KOPT-K1 (cell line): ENCODE measurements at regions not wholly inside any gene's neighbourhood (a gene's known extent, or its start where the extent isn't known, plus 50 kb on each side); places are given as distances from the start of the nearest gene placed in this dataset.
"Not testable (repeated sequence)": the region's sequence is repeated elsewhere in the genome, so short reads cannot be mapped to it uniquely, and the experiment has no call there.

ENCODE experiments used
- H3K27ac ChIP-seq: fragments of 200-600 bp; sonication (generic); 2 replicates; pipeline ENCODE4 v1.5.1; 2016; ENCODE audit warnings: antibody characterized with exemption, mild to moderate bottlenecking, low read depth, low read length; ENCODE audit not compliant: poor library complexity, severe bottlenecking
- H3K36me3 ChIP-seq: fragments of 200-600 bp; sonication (generic); 2 replicates; pipeline ENCODE4 v1.5.1; 2017; ENCODE audit warnings: antibody characterized with exemption, mild to moderate bottlenecking, low read length, moderate library complexity; ENCODE audit not compliant: insufficient read depth
- H3K9me3 ChIP-seq: fragments of 200-600 bp; sonication (generic); 2 replicates; pipeline ENCODE4 v1.5.1; 2017; ENCODE audit warnings: antibody characterized with exemption, low read length, mild to moderate bottlenecking; ENCODE audit not compliant: insufficient read depth, poor library complexity, severe bottlenecking

DNA sequence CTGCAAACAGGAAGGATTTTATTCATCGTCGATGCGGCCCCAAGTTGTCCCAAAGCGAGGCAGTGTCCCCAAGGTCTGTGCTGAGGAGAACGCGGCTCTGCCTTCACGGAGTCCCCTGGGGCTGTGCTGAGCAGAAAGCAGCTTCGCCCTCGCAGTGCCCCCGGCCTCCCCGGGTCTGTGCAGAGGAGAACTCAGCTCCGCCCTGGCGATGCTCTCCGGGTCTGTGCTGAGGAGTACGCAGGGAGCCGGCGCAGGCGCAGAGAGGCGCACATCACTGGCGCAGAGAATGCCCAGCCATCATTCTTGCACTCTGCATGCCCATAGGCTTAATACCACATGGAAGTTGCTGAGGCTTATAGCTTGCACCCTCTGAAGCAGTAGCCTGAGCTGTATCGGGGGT lies 285.7 kb downstream of the CCDC74A start:
- H3K36me3 ChIP-seq, H3K9me3 ChIP-seq, H3K27ac ChIP-seq: not testable (repeated sequence)

DNA sequence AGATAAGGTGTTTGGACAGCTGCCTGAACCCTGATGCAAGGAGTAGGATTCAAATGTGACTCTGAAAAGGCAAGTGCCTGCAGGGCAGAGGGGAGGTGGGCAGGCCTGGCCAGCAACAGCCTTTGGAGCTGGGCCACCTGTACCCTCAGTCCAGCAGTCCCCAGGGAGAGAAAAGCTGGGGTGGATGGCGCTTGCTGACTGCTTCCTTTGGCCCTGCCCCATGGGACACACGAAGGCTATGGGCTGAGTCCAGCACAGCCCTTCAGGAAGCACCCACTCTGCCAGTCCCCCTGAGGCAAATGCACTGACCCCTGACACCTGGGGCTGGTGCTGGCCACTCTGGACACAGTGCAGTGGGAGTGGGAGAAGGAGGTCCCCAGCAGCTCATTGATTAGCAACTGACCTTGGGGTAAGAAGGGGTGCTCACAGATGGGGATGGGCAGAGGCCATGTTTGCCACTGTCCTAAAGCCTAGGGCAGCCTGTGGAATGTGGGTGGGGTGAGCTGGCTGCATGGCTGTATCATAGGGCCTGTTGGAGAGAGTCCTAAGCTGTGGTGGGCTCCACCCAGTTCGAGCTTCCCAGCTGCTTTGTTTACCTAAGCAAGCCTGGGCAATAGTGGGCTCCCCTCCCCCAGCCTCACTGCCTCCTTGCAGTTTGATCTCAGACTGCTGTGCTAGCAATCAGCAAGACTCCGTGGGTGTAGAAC lies 290.7 kb downstream of the CCDC74A start:
- H3K9me3 ChIP-seq, H3K36me3 ChIP-seq, H3K27ac ChIP-seq: not testable (repeated sequence)

DNA sequence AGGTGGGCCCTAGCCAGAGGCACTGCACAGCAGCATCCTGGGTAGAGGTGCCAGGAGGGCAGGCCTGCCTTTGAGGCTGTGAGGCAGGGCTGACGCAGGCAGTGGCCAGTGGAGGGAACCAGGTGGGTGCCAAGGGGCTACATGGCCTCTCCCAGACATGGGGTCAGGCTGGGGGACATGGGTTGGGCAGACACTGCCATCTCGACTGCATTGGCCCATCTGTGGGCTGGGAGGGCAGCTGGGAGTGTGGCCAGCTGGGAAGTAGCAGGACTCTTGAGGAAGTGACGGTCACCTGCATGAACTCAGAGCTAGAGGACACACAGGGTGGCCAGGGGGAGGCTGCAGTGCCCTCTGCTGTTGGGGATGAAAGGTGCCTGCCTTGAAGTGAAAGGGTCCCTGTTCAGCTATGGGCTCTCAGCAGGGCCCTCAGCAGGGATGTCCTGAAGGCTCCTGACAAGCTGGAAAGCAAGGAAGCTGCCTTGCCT lies 294.6 kb downstream of the CCDC74A start:
- H3K27ac ChIP-seq, H3K36me3 ChIP-seq, H3K9me3 ChIP-seq: not testable (repeated sequence)

- not testable (repeated sequence) for H3K9me3 ChIP-seq, H3K36me3 ChIP-seq, H3K27ac ChIP-seq
Measured at GRCh38 chr2:131823058-131823457, 295.4 kb downstream of the CCDC74A start.

DNA sequence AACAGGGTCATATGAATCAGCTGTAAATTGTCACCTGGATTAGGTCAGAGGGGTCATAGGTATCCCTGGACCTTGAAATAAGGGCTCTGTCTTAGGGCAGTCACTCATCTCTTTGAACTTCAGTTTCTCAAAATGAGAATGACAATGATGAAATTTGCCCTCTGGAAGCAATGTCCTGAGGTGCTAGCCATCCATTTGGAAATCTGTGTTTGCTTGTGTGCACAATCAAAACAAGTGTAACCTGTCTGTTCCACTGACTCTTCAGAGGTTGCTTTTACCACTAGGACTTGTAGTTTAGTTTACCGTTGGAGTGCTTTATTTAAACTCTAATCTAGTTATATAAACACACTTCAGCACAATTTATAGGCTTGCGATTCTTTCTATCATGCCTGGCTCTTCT lies 297.3 kb downstream of the CCDC74A start:
- H3K9me3 ChIP-seq, H3K36me3 ChIP-seq, H3K27ac ChIP-seq: not testable (repeated sequence)

DNA sequence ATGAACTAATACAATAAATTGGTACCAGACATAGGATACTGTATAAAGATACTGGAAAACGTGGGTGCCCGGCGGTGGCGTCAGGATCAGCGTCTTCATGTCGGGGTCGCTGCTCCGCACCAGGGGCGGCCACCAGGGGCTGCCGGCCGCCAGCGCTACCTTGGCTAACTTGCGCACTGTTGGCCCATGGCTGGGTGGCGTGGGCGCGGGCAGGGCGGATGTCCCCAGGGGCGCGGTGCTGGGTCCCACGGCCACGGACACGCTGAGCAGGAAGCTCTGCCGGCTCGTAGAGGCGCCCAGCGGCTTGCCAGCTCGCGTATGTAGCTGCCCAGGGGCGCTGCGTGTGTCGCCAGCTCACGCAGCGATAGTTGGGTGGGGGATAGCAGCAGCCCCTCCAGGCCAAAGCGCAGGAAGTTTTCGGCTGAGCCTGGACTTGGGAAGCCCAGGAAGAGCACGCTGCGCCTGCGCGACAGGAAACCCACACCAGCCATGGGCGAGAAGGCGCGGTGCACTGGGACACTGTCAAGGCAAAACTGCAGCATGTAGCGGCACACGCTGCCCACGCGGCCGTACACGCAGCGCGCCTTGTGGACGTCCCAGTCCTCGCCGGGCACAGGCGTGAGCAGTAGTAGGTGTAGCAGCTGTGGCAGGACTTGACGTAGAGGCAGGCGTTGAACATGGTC lies 299.9 kb downstream of the CCDC74A start:
- Histone ChIP-seq H3K27ac (no peak overlapping the region), H3K36me3 (no peaks in the 10 kb centered on the region)

GRCh38 chr2:131828164-131828561 lies 300.5 kb downstream of the CCDC74A start:
- Histone ChIP-seq H3K9me3 (no peaks in the 10 kb centered on the region), H3K27ac (no peak overlapping the region), H3K36me3 (no peaks in the 10 kb centered on the region)

More for the DNA sequence above, 299.9 kb downstream of the CCDC74A start:
- no peaks in the 10 kb centered on the region for H3K9me3 ChIP-seq

DNA sequence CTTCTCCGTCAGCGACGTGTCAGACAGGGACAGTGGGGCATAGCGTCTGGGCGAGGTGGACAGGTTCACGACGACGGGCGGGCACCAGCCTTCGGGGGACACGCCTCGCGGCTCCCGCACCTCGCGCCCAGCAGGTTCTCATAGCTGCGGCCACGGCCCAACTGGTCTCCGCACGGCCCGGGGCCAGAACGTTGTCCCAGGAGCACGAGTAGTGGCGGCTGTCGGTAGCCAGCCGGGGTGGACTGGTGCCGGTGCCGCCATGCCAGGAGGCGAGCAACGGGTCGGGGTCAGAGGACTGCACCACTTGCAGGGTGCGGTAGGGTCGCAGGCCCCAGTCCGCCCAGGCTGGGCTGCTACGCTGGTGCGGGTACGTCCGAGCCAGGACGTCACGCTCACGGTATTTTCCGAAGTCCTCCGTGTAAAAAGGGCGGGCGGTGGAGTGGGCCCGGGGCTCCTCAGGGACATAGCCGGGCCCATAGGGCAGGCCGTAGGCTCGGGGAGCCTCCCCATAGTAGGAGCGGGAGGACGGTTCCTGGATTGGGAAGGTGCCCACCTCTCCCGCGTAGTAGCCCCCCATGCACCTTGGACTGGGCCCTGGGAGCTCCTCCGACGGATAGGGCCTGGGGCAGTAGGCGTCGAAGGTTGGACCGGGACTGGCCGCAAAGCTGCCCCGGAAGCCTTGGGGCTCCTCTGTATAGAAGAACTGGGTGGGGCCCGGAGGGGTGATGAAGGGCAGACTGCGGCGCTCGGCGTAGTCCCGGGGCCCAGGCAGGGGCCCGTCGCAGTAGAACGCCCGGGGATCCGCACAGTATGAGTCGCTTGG lies 301.2 kb downstream of the CCDC74A start:
- H3K9me3 ChIP-seq, H3K27ac ChIP-seq, H3K36me3 ChIP-seq: not testable (repeated sequence)

DNA sequence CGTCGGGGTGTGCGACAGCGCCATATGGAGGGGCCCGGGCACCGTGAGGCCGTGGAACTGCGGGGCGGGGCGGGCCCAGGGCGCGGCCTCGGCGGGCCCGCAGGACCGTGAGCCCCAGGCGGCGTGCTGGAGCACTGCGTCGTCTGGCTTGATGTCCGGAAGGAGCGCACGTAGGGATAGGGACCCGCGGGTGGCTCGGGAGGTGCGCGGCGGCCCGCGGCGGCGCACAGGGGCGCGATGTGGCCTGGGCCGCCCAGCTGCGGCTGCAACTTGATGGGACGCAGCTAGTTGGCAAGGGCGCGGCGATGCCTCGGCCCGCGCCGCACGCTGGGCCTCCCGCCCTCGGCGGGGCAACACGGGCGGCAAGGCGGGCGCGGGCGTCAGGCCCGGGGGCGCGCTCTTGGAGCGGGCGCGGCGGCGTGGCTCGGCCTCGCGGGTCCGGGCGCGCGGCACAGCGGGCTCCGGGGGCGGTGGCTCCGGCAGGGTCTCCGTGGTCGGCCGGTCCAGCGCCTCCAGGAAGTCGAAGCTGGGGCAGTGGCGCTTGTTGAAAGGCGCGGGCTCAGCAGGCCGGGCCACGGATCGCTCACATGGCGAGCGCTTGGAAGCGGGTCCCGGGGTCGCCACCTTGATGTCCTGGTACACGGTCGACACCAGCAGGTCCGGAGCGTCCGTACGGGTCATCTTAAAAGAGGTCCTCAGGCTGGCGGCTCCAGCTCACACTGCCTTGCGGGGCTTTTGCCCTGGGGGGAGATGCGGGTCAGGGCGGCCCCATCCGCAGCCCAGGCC lies 302.0 kb downstream of the CCDC74A start:
- H3K9me3 ChIP-seq, H3K27ac ChIP-seq, H3K36me3 ChIP-seq: not testable (repeated sequence)

- H3K27ac ChIP-seq, H3K9me3 ChIP-seq, H3K36me3 ChIP-seq: not testable (repeated sequence)
Measured at GRCh38 chr2:131830242-131830945, 302.7 kb downstream of the CCDC74A start.

- H3K9me3 ChIP-seq, H3K27ac ChIP-seq, H3K36me3 ChIP-seq: not testable (repeated sequence)
Measured at GRCh38 chr2:131830946-131831310, 303.2 kb downstream of the CCDC74A start.

DNA sequence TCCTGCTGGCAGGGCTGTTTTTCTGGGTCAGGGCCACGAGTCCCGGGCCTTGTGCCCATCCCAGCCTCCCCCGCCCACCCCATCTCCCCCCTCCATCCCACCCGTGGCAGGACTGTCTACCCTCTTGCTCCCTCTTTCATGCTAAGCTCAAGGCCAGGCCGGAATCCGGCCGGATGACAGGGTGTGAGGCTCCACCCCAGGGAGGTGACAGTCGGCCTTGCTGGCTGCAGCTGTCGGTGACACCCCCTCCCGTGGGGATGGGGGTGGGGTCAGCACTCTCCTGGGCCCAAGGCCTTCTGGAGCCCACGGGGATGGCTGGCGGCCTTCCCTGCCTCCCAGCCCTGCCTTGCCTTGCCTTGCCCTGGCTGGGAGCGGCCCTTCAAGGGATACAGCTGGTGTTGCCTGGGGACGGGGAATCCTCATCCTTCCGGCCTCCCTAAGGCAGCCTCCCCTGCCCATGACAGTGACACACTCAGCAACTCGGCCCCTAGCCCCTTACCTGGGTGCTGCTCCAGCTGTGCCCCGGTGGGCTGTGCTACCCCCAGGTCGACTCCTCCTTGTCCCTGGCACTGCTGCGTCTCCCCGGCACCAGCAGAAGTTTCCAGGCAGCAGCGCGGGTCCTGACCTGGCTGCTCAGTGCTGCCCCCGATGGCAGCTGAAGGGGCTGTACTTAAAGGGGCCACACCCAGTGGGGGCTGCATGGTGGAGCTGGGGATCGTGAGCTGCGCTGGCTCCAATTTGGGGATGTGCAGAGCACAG lies 303.9 kb downstream of the CCDC74A start:
- not testable (repeated sequence) for H3K9me3 ChIP-seq, H3K36me3 ChIP-seq, H3K27ac ChIP-seq

DNA sequence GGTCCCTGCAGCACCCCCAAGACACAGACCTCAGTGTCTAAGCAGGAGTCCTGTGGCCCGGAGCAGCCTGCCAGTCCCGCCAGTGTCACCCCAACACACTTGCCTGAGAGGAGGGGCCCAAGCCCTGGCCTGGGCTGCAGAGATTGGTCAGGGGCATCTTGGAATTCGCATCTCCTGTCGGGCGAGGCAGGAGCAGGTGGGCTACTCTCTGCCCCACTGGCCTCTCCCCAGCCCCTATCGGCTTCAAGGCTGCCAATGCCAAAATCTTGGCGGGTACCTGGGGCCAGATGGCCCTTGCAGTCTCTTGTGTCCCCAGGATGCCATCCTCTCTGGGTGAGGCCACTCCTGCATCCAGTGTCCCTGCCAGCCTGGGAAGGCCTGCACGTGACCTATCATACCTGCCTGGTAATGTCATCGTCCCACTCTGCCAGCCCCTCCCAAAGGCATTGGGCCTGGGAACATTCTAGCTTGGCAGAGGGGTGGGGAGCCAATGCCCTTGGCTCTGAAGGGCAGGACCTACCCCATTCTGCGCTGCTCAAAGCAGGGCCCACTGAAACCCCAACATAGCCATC lies 304.6 kb downstream of the CCDC74A start:
- not testable (repeated sequence) for H3K9me3 ChIP-seq, H3K36me3 ChIP-seq, H3K27ac ChIP-seq

DNA sequence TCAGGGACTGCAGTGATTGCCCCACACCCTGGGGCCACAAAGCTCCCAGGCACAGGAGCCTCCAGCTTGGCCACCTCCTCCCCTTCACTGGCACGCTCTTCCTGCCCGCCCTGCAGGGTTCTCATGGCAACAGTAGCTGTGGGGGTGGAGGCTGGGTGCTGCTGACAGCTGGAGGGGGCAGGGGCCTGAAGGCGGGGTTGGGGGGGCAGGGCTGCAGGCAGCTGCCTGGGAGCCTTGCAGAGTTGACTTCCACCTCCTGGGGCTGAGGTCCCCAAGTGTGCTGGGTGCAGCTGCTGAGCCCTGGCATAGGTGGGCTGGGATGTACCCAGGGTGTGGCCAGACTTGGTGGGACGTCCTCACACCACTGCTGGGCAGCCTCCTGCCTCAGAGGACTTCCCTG lies 305.2 kb downstream of the CCDC74A start:
- H3K9me3 ChIP-seq, H3K27ac ChIP-seq, H3K36me3 ChIP-seq: not testable (repeated sequence)
